Spleen (tissue), 11 donors: ENCODE measurements at regions not wholly inside any gene's neighbourhood (a gene's known extent, or its start where the extent isn't known, plus 50 kb on each side); places are given as distances from the start of the nearest gene placed in this dataset.

Source experiments
- DNase-seq: peaks from one replicate; pipeline ENCODE4 v3.0.0-alpha.2; 2020
- H3K27ac ChIP-seq, 8 donors: fragments of 200-600 bp; sonication (generic) in 7 of 8; 1 replicate in 4 of 8; 2 replicates in 4 of 8; pipeline versions ENCODE4 v1.5.0 to v1.8.0; 2016 to 2021; ENCODE audit warnings: inconsistent platforms in 4 of 8, mild to moderate bottlenecking in 4 of 8, moderate library complexity in 1 of 8
- H3K27me3 ChIP-seq, 7 donors: fragments of 200-600 bp; sonication (generic) in 6 of 7; replicated peaks in 1 of 7; 1 replicate in 4 of 7; 2 replicates in 3 of 7; pipeline versions ENCODE4 v1.5.0 to v1.8.0; 2016 to 2021; ENCODE audit warnings: inconsistent platforms in 3 of 7, mild to moderate bottlenecking in 1 of 7
- H3K36me3 ChIP-seq, 6 donors: fragments of 200-600 bp; sonication (generic) in 5 of 6; 1 replicate in 4 of 6; 2 replicates in 2 of 6; pipeline versions ENCODE4 v1.5.0 to v1.8.0; 2016 to 2021; ENCODE audit warnings: inconsistent platforms in 2 of 6
- H3K4me1 ChIP-seq, 6 donors: fragments of 200-600 bp; sonication (generic) in 5 of 6; 1 replicate in 3 of 6; 2 replicates in 3 of 6; pipeline versions ENCODE4 v1.5.0 to v1.8.0; 2016 to 2021; ENCODE audit warnings: inconsistent platforms in 3 of 6
- H3K4me3 ChIP-seq, 8 donors: fragments of 200-600 bp; sonication (generic) in 7 of 8; 1 replicate in 4 of 8; 2 replicates in 4 of 8; pipeline versions ENCODE4 v1.5.0 to v1.8.0; 2016 to 2021; ENCODE audit warnings: inconsistent platforms in 4 of 8, mild to moderate bottlenecking in 4 of 8, moderate library complexity in 2 of 8
- H3K9me3 ChIP-seq, 8 donors: fragments of 200-600 bp; sonication (generic) in 7 of 8; 1 replicate in 4 of 8; 2 replicates in 4 of 8; pipeline versions ENCODE4 v1.5.0 to v1.8.0; 2016 to 2021; ENCODE audit warnings: inconsistent platforms in 4 of 8
- CTCF ChIP-seq, 11 experiments: fragments of 200-600 bp in 7 of 11; fragments of 450-650 bp in 4 of 11; sonication (generic) in 4 of 11; IDR thresholded peaks in 8 of 11; conservative IDR thresholded peaks in 3 of 11; 1 replicate in 7 of 11; 2 replicates in 4 of 11; pipeline versions ENCODE4 v1.4.0 to v1.8.0; 2016 to 2021; ENCODE audit warnings: antibody characterized with exemption in 11 of 11, inconsistent platforms in 4 of 11, mild to moderate bottlenecking in 1 of 11
- POLR2A ChIP-seq, 3 donors: fragments of 450-650 bp; IDR thresholded peaks; one replicate each; pipeline ENCODE4 v1.5.1; 2017; ENCODE audit warnings: antibody characterized with exemption in 3 of 3, mild to moderate bottlenecking in 1 of 3
- POLR2AphosphoS5 ChIP-seq, 3 donors: sonication (generic); formaldehyde crosslinking; IDR thresholded peaks; one replicate each; pipeline ENCODE4 v1.5.1; 2017; ENCODE audit warnings: antibody characterized with exemption in 3 of 3
- WGBS, 5 donors: extraction: QIAGEN DNeasy Blood & Tissue Kit in 3 of 5; methylation state at CpG; one replicate each; pipeline versions ENCODE4 v1.1.5 to v1.1.7; 2013 to 2018; 5-methylcytosine and 5-hydroxymethylcytosine counted together
- intact Hi-C: fragments of 100-400 bp; cut with DNase I; formaldehyde crosslinking; loops from one replicate; pipeline ENCODE4 v1.15.0; 2023; ENCODE audit warnings: low total_unique reads
- donor health status: healthy with polysubstance abuse.
- donor health status: DM: no; HTN: no; CAD: no; lungs with moderate emphysema.
- donor health status: DM: no; HTN: no; CAD: no.
- donor health status: Bipolar disorder and iron deficiency.
- donor health status: healthy.
- donor health status: DM: no; HTN: no; CAD: no.
- donor health status: DM: yes; HTN: yes; CAD: no.

DNA sequence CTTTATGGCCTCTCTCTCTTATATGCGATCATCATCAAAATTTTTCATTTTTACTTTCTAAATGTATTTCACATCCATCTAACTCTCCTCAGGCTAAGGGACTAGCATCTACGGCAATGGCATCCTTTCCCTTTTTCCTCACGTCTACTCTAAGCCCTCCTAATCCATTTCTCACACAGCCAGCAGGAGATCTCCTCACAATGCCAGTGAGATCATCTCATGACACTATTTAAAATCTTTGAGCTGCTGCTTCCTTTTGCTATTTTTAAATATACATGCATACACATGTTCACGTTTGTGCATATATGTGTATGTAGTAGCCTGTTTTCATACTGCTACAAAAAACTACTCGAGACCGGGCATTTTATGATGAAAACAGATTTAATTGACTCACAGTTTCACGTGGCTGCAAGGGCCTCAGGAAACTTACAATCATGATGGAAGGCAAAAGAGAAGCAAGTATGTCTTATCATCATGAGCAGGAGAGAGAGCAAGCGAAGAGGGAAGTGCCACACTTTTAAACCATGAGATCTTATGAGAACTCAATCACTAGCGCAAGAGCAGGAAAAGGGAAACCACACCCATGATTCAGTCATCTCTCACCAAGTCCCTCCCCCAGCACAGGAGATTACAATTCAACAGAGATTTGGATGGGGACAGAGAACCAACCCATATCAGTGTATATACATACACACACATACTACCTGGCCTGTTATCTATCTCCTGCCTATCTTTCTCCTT, 599.2 kb upstream of the ROBO1 start:
- H3K4me1 ChIP-seq: no peaks in the 10 kb centered on the region
- no peak for TF ChIP-seq POLR2A (IDR thresholded peaks at IDR 0.05)
- TF ChIP-seq CTCF (IDR thresholded peaks at IDR 0.05 in 8 of 11, conservative IDR thresholded peaks at IDR 0.05 in 3 of 11): no peak
- no peak for TF ChIP-seq POLR2AphosphoS5 (IDR thresholded peaks at IDR 0.05)
- intact Hi-C loops: no loop called here
- WGBS, 5 donors: 64 to 74% (median 67%) methylated on average over 9 of the region's 9 CpGs
- peaks cover 0 to 4% (median 0%) of the 10 kb centered on the region in 8 donors for H3K9me3 ChIP-seq
- no peak overlapping the region for H3K4me3 ChIP-seq
- no peaks in the 10 kb centered on the region for H3K36me3 ChIP-seq
- no peak for DNase-seq
- no peaks in the 10 kb centered on the region for H3K27me3 ChIP-seq
- H3K27ac ChIP-seq: no peak overlapping the region

GRCh38 chr3:80357761-80358160, 590.0 kb upstream of the ROBO1 start:
- Histone ChIP-seq H3K36me3 (no peaks in the 10 kb centered on the region), H3K27me3 (no peaks in the 10 kb centered on the region), H3K4me3 (no peak overlapping the region), H3K4me1 (no peaks in the 10 kb centered on the region), H3K9me3 (peaks cover 0 to 3% (median 0%) of the 10 kb centered on the region in 8 donors), H3K27ac (no peak overlapping the region)
- DNase-seq: no peak
- TF ChIP-seq CTCF (IDR thresholded peaks at IDR 0.05 in 8 of 11, conservative IDR thresholded peaks at IDR 0.05 in 3 of 11): no peak
- no peak for TF ChIP-seq POLR2A (IDR thresholded peaks at IDR 0.05)
- TF ChIP-seq POLR2AphosphoS5 (IDR thresholded peaks at IDR 0.05): no peak
- intact Hi-C loops: no loop called here

- Histone ChIP-seq H3K36me3 (no peaks in the 10 kb centered on the region), H3K4me3 (no peak overlapping the region), H3K9me3 (peaks cover 0 to 10% (median 0%) of the 10 kb centered on the region in 8 donors), H3K4me1 (no peaks in the 10 kb centered on the region), H3K27me3 (no peaks in the 10 kb centered on the region), H3K27ac (no peak overlapping the region)
- 44 to 57% (median 55%) methylated on average over 5 of the region's 5 CpGs for WGBS, 5 donors
- intact Hi-C loops: no loop called here
- TF ChIP-seq CTCF (IDR thresholded peaks at IDR 0.05 in 8 of 11, conservative IDR thresholded peaks at IDR 0.05 in 3 of 11) (no peak), POLR2AphosphoS5 (IDR thresholded peaks at IDR 0.05) (no peak), POLR2A (IDR thresholded peaks at IDR 0.05) (no peak)
- DNase-seq: no peak
These were observed 587.3 kb upstream of the ROBO1 start for GRCh38 chr3:80355144-80355543.

DNA sequence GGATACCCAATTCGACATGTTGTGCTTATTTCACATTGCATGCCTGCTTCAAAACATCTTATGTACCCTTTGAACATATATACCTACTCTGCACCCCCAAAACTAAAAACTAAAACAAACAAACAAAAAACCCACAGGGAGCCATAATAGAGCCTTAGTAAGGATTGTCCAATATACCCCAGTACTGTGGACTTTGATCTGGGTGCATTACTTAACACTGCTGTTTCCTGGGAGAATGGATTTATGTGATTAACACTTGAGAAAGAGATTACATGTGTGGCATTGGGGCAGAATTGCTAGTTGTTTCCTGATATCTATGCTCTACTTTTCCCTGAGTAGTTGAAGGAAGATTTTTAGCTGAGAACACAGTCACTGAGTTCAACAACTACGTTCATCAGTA, 583.4 kb upstream of the ROBO1 start:
- Histone ChIP-seq H3K36me3 (no peaks in the 10 kb centered on the region), H3K27me3 (no peaks in the 10 kb centered on the region), H3K4me1 (no peaks in the 10 kb centered on the region), H3K9me3 (peaks cover 0 to 11% (median 2%) of the 10 kb centered on the region in 8 donors), H3K27ac (no peak overlapping the region), H3K4me3 (no peak overlapping the region)
- 58 to 85% (median 66%) methylated on average over 2 of the region's 2 CpGs for WGBS, 5 donors
- TF ChIP-seq CTCF (IDR thresholded peaks at IDR 0.05 in 8 of 11, conservative IDR thresholded peaks at IDR 0.05 in 3 of 11) (no peak), POLR2A (IDR thresholded peaks at IDR 0.05) (no peak), POLR2AphosphoS5 (IDR thresholded peaks at IDR 0.05) (no peak)
- no peak for DNase-seq
- intact Hi-C loops: no loop called here
